Panc1 (cell line): ENCODE measurements at regions not wholly inside any gene's neighbourhood (a gene's known extent, or its start where the extent isn't known, plus 50 kb on each side); places are given as distances from the start of the nearest gene placed in this dataset.

Experiments
- ATAC-seq: fragments of 200-7000 bp; cut with Tn5 transposase; 2 replicates; pipeline ENCODE4 v1.9.1; 2020; ENCODE audit warnings: mild to moderate bottlenecking, moderate library complexity
- BruUV-seq: library from RNA; stranded (reverse); fragments of 400-500 nt; replicated peaks from 2 replicates; lab custom pipeline; 2021; lab: Mats Ljungman, UMichigan
- CTCF ChIA-PET: fragments of 300-600 bp; sonication (Branson Sonifier 250); formaldehyde crosslinking; loops from one replicate; lab custom pipeline; 2022; ENCODE audit warnings: antibody characterized with exemption; lab: Charles Lee
- POLR2A ChIA-PET: fragments of 300-600 bp; sonication (Branson Sonifier 250); formaldehyde crosslinking; loops from one replicate; lab custom pipeline; 2022; ENCODE audit warnings: antibody characterized with exemption; lab: Charles Lee
- DNase-seq: peaks from one replicate; pipeline ENCODE4 v3.0.0-alpha.2; 2010; ENCODE audit warnings: low read depth, low spot score
- H3K27ac ChIP-seq: 2 replicates; pipeline ENCODE4 v1.5.1; 2011; ENCODE audit warnings: mild to moderate bottlenecking, low read length, inconsistent platforms
- H3K27me3 ChIP-seq: fragments of 200-500 bp; sonication (Bioruptor generic); 2 replicates; pipeline ENCODE4 v1.6.0; 2014; ENCODE audit warnings: low read length, inconsistent platforms; ENCODE audit not compliant: control insufficient read depth, insufficient read depth
- H3K36me3 ChIP-seq: fragments of 200-500 bp; sonication (Bioruptor generic); 2 replicates; pipeline ENCODE4 v1.5.1; 2014; ENCODE audit warnings: inconsistent platforms, mild to moderate bottlenecking, low read length, moderate library complexity; ENCODE audit not compliant: control insufficient read depth, insufficient read depth
- H3K4me1 ChIP-seq: 2 replicates; pipeline ENCODE4 v1.5.1; 2011; ENCODE audit warnings: inconsistent platforms, mild to moderate bottlenecking, low read length, moderate library complexity; ENCODE audit not compliant: control insufficient read depth, insufficient read depth
- H3K4me3 ChIP-seq, 2 experiments: 2 replicates each; pipeline ENCODE4 v1.5.1; 2011 to 2012; ENCODE audit warnings: low read depth in 2 of 2, low read length in 2 of 2, mild to moderate bottlenecking in 2 of 2, inconsistent platforms in 1 of 2, moderate library complexity in 1 of 2
- H3K9me3 ChIP-seq: fragments of 200-500 bp; sonication (Bioruptor generic); 2 replicates; pipeline ENCODE4 v1.5.1; 2014; ENCODE audit warnings: low read depth, mild to moderate bottlenecking, inconsistent platforms, low read length, moderate library complexity; ENCODE audit not compliant: control insufficient read depth, insufficient read depth
- CTCF ChIP-seq: fragments of 450-650 bp; IDR thresholded peaks from 2 replicates; pipeline ENCODE4 v1.5.1; 2017; ENCODE audit warnings: mild to moderate bottlenecking
- POLR2AphosphoS5 ChIP-seq: IDR thresholded peaks from 2 replicates; pipeline ENCODE4 v1.6.1; 2012; ENCODE audit warnings: mild to moderate bottlenecking, low read depth, low read length, moderate library complexity
- REST ChIP-seq, 2 experiments: IDR thresholded peaks; 2 replicates each; pipeline ENCODE4 v1.6.1; 2011 to 2012; ENCODE audit warnings: low read depth in 2 of 2, control low read depth in 1 of 2, low read length in 1 of 2, mild to moderate bottlenecking in 1 of 2, moderate library complexity in 1 of 2; ENCODE audit not compliant: insufficient read depth in 1 of 2
- SIN3A ChIP-seq: IDR thresholded peaks from 2 replicates; pipeline ENCODE4 v1.6.1; 2012; ENCODE audit warnings: low read depth, mild to moderate bottlenecking, low read length, moderate library complexity, borderline replicate concordance; ENCODE audit not compliant: insufficient read depth
- TCF7L2 ChIP-seq: IDR thresholded peaks from 2 replicates; pipeline ENCODE4 v1.6.1; 2011; ENCODE audit warnings: mild to moderate bottlenecking, low read depth, low read length, inconsistent platforms
- in situ Hi-C: cut with HindIII; loops from 2 replicates; pipeline ENCODE4 v1.10.0; 2016; ENCODE audit warnings: low sequenced_read_pairs, low pct_unique_long_range_greater_than_20kb
- intact Hi-C: fragments of 100-400 bp; cut with micrococcal nuclease; formaldehyde crosslinking; loops from one replicate; pipeline ENCODE4 v1.10.0; 2022; ENCODE audit not compliant: unreplicated experiment

GRCh38 chr1:108053270-108054013, 88.5 kb upstream of the VAV3 start:
- no TSS peak for BruUV-seq
- H3K4me1 ChIP-seq: no peaks in the 10 kb centered on the region
- TF ChIP-seq REST (IDR thresholded peaks at IDR 0.05; ENCODE audit: insufficient read depth in 1 of 2, low read depth in 2 of 2, low read length in 1 of 2): no peak
- TF ChIP-seq TCF7L2: no peak
- TF ChIP-seq SIN3A: no peak
- no peak for TF ChIP-seq POLR2AphosphoS5
- TF ChIP-seq CTCF: no peak
- ChIA-PET CTCF (no interaction called here), POLR2A (no interaction called here)
- no peak for ATAC-seq
- no peak overlapping the region for H3K4me3 ChIP-seq
- H3K36me3 ChIP-seq: no peaks in the 10 kb centered on the region
- H3K9me3 ChIP-seq: no peaks in the 10 kb centered on the region
- H3K27ac ChIP-seq: no peak overlapping the region
- intact Hi-C loops: no loop called here
- no peak for DNase-seq
- in situ Hi-C loops: no loop called here
- no peaks in the 10 kb centered on the region for H3K27me3 ChIP-seq

GRCh38 chr1:108051631-108052377, 86.8 kb upstream of the VAV3 start:
- no peaks in the 10 kb centered on the region for H3K9me3 ChIP-seq
- no peak for ATAC-seq
- POLR2A ChIA-PET: no interaction called here
- H3K27ac ChIP-seq: no peak overlapping the region
- no peak overlapping the region for H3K4me3 ChIP-seq
- H3K4me1 ChIP-seq: no peaks in the 10 kb centered on the region
- H3K27me3 ChIP-seq: no peaks in the 10 kb centered on the region
- CTCF ChIA-PET: no interaction called here
- no peak for TF ChIP-seq TCF7L2
- no peak for TF ChIP-seq SIN3A
- no peak for TF ChIP-seq CTCF
- no peak for TF ChIP-seq POLR2AphosphoS5
- no peak for TF ChIP-seq REST (IDR thresholded peaks at IDR 0.05; ENCODE audit: insufficient read depth in 1 of 2, low read depth in 2 of 2, low read length in 1 of 2)
- in situ Hi-C loops: no loop called here
- intact Hi-C loops: no loop called here
- BruUV-seq: no TSS peak
- H3K36me3 ChIP-seq: no peaks in the 10 kb centered on the region
- DNase-seq: no peak
